T-helper 17 cell (primary cell): ENCODE measurements at regions not wholly inside any gene's neighbourhood (a gene's known extent, or its start where the extent isn't known, plus 50 kb on each side); places are given as distances from the start of the nearest gene placed in this dataset.

Experiments
- ATAC-seq: fragments of 150-1000 bp; cut with Tn5 transposase; 2 replicates; pipeline ENCODE4 v1.10.0; 2021; ENCODE audit warnings: mild to moderate bottlenecking, moderate library complexity
- DNase-seq, 3 donors: peaks; one replicate each; pipeline versions ENCODE4 v3.0.0 to v3.0.0-alpha.2; 2020 to 2021
- H3K9me3 ChIP-seq: one replicate; pipeline ENCODE4 v1.7.0; 2013; ENCODE audit warnings: low read length, mild to moderate bottlenecking; ENCODE audit not compliant: control insufficient read depth, poor library complexity, severe bottlenecking
- H3K27ac Mint-ChIP-seq: one replicate; pipeline ENCODE4 v1.8.0; 2022; ENCODE audit warnings: mild to moderate bottlenecking, moderate library complexity, mixed read lengths
- H3K27me3 Mint-ChIP-seq: one replicate; pipeline ENCODE4 v1.8.0; 2022; ENCODE audit warnings: mixed read lengths
- H3K36me3 Mint-ChIP-seq: one replicate; pipeline ENCODE4 v1.8.0; 2022; ENCODE audit warnings: low read depth, mixed read lengths
- H3K4me1 Mint-ChIP-seq: one replicate; pipeline ENCODE4 v1.8.0; 2022; ENCODE audit warnings: mild to moderate bottlenecking, mixed read lengths
- H3K4me3 Mint-ChIP-seq: one replicate; pipeline ENCODE4 v1.8.0; 2022; ENCODE audit warnings: mild to moderate bottlenecking, moderate library complexity, mixed read lengths

DNA sequence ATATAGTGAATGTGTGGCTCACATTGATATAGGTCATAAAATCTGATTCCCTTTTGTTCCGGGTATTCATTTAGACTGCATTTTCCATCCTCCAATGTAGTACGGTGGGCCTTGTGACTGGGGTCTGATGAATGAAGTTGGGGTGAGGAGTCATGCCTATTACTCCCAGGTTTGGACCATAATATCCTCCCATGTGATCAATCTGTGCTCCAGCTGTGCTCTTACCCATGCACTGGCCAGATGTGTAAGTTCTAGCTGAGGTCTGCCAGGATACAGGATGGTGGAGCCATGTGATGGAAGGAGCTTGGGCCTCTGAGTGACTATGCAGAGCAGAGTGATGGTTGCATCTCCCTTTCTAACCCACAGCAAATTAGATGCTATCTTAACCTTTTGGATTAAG lies 1034.0 kb upstream of the TMEM132C start:
- no peaks in the 10 kb centered on the region for H3K36me3 Mint-ChIP-seq
- no peaks in the 10 kb centered on the region for H3K4me1 Mint-ChIP-seq
- H3K4me3 Mint-ChIP-seq: no peak overlapping the region
- no peak overlapping the region for H3K27ac Mint-ChIP-seq
- DNase-seq: no peak
- H3K9me3 ChIP-seq: no peaks in the 10 kb centered on the region
- H3K27me3 Mint-ChIP-seq: peaks cover 2% of the 10 kb centered on the region
- no peak for ATAC-seq

DNA sequence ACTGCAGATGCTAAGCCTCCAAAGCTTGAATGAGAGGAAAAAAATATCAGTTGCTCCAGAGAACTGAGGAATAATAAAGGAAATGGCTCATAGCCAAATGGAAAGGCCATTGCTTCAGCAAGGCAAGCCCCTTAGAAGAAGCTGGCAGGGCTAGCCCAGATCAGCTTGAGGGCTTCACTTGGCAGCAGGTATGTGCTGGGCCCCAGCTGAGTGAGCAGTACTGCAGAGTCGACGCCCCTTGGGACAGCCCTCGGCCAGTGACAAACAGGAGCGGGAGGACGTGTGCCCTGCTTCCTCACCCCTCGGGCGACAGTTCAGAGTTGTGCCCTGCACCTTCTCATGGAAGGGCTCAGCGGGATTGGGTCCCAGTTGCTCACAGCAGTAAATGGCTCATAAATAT lies 1031.2 kb upstream of the TMEM132C start:
- H3K27me3 Mint-ChIP-seq: no peaks in the 10 kb centered on the region
- H3K4me1 Mint-ChIP-seq: no peaks in the 10 kb centered on the region
- H3K27ac Mint-ChIP-seq: no peak overlapping the region
- H3K36me3 Mint-ChIP-seq: no peaks in the 10 kb centered on the region
- H3K9me3 ChIP-seq: no peaks in the 10 kb centered on the region
- no peak overlapping the region for H3K4me3 Mint-ChIP-seq
- no peak for ATAC-seq
- DNase-seq: no peak

- no peaks in the 10 kb centered on the region for H3K9me3 ChIP-seq
- H3K4me3 Mint-ChIP-seq: no peak overlapping the region
- H3K36me3 Mint-ChIP-seq: no peaks in the 10 kb centered on the region
- H3K27ac Mint-ChIP-seq: no peak overlapping the region
- no peaks in the 10 kb centered on the region for H3K27me3 Mint-ChIP-seq
- H3K4me1 Mint-ChIP-seq: no peaks in the 10 kb centered on the region
- DNase-seq (no peak), ATAC-seq (no peak)
Observed at GRCh38 chr12:127236491-127236890, 1030.5 kb upstream of the TMEM132C start.

GRCh38 chr12:127237151-127237550 lies 1029.8 kb upstream of the TMEM132C start:
- no peak for DNase-seq
- Mint-ChIP-seq H3K27ac (no peak overlapping the region), H3K36me3 (no peaks in the 10 kb centered on the region), H3K27me3 (no peaks in the 10 kb centered on the region), H3K4me3 (no peak overlapping the region), H3K4me1 (no peaks in the 10 kb centered on the region)
- no peak for ATAC-seq
- no peaks in the 10 kb centered on the region for H3K9me3 ChIP-seq

DNA sequence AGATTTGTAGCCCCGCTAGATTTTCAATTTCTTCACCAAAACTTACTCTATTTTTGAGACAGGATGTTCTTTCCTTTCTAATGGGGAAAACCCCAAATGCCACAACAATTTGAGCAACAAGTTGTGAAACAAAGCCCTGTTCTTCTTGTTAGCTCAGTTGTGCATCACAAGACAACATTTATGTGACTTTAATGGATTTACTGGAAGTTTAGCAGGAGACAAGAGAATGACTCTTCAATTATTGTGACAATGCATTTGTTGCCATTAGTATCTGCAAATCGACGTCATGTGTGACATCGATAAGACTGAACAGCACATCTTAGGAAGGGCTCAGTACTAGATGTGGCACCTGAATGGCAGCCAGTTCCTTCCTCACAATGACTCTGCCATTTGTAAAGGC lies 1028.9 kb upstream of the TMEM132C start:
- H3K27me3 Mint-ChIP-seq: peaks cover 4% of the 10 kb centered on the region
- H3K4me1 Mint-ChIP-seq: no peaks in the 10 kb centered on the region
- H3K4me3 Mint-ChIP-seq: no peak overlapping the region
- ATAC-seq (no peak), DNase-seq (no peak)
- no peaks in the 10 kb centered on the region for H3K36me3 Mint-ChIP-seq
- H3K9me3 ChIP-seq: peaks cover 2% of the 10 kb centered on the region
- no peak overlapping the region for H3K27ac Mint-ChIP-seq

- peaks cover 2% of the 10 kb centered on the region for H3K9me3 ChIP-seq
- no peak overlapping the region for H3K4me3 Mint-ChIP-seq
- H3K27ac Mint-ChIP-seq: no peak overlapping the region
- H3K4me1 Mint-ChIP-seq: no peaks in the 10 kb centered on the region
- DNase-seq: no peak
- ATAC-seq: no peak
- peaks cover 4% of the 10 kb centered on the region for H3K27me3 Mint-ChIP-seq
- no peaks in the 10 kb centered on the region for H3K36me3 Mint-ChIP-seq
Observed at GRCh38 chr12:127239781-127240180, 1027.2 kb upstream of the TMEM132C start.

GRCh38 chr12:127240249-127240929 lies 1026.6 kb upstream of the TMEM132C start:
- no peak overlapping the region for H3K4me3 Mint-ChIP-seq
- H3K27me3 Mint-ChIP-seq: peaks cover 5% of the 10 kb centered on the region
- ATAC-seq (no peak), DNase-seq (no peak)
- no peaks in the 10 kb centered on the region for H3K36me3 Mint-ChIP-seq
- H3K9me3 ChIP-seq: peaks cover 2% of the 10 kb centered on the region
- H3K27ac Mint-ChIP-seq: no peak overlapping the region
- H3K4me1 Mint-ChIP-seq: no peaks in the 10 kb centered on the region

GRCh38 chr12:127241072-127241817 lies 1025.7 kb upstream of the TMEM132C start:
- Mint-ChIP-seq H3K4me1 (no peaks in the 10 kb centered on the region), H3K4me3 (no peak overlapping the region), H3K27me3 (peaks cover 11% of the 10 kb centered on the region), H3K27ac (no peak overlapping the region), H3K36me3 (no peaks in the 10 kb centered on the region)
- H3K9me3 ChIP-seq: peaks cover 2% of the 10 kb centered on the region
- no peak for DNase-seq
- no peak for ATAC-seq

DNA sequence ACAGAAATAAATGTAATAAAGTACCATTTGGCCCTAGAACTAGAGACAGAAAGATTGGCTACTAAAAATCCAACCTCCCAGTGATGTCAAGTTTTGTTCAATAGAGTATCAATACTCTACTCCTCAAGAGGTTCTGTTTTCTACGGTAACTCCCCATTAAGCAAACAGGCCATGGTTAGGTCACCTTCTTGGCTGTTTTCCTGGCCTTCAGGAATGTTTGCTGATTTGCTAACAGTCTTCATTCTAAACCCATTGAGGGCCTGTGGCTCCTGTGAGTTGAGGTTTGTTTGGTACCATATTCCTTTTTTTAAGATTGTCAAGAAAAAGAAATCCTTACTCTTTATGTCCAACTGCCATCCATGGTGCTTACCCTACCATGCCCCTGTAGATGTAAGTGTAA lies 1022.0 kb upstream of the TMEM132C start:
- no peaks in the 10 kb centered on the region for H3K36me3 Mint-ChIP-seq
- H3K4me3 Mint-ChIP-seq: no peak overlapping the region
- no peak overlapping the region for H3K27ac Mint-ChIP-seq
- peaks cover 2% of the 10 kb centered on the region for H3K9me3 ChIP-seq
- H3K4me1 Mint-ChIP-seq: no peaks in the 10 kb centered on the region
- no peak for ATAC-seq
- peaks cover 13% of the 10 kb centered on the region for H3K27me3 Mint-ChIP-seq
- no peak for DNase-seq

DNA sequence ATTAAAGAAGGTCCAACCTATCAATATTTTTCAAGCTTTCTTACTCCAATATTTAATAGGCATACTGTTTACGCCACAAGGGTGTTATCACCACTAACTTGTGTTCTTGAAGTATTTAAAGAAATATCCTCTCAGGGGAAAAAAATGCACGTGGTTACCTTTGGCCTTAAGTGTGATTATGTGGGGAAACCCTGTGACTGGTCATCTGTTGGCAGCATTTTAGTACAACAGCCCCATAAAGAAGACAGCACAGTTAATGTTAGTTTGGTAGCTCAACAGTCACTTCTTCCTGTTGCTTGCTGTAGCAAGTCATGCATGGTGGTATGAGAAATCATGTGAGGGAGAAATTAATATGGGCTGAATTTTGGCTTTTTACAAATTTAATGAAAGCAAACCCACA lies 1021.5 kb upstream of the TMEM132C start:
- Mint-ChIP-seq H3K36me3 (no peaks in the 10 kb centered on the region), H3K4me1 (no peaks in the 10 kb centered on the region), H3K4me3 (no peak overlapping the region), H3K27me3 (peaks cover 13% of the 10 kb centered on the region), H3K27ac (no peak overlapping the region)
- DNase-seq: no peak
- H3K9me3 ChIP-seq: peaks cover 2% of the 10 kb centered on the region
- ATAC-seq: no peak

- no peak overlapping the region for H3K4me3 Mint-ChIP-seq
- no peak overlapping the region for H3K27ac Mint-ChIP-seq
Observed at GRCh38 chr12:127247937-127248336, 1019.0 kb upstream of the TMEM132C start.

GRCh38 chr12:127249428-127249827 lies 1017.5 kb upstream of the TMEM132C start:
- Mint-ChIP-seq H3K4me1 (no peaks in the 10 kb centered on the region), H3K4me3 (no peak overlapping the region), H3K27me3 (peaks cover 9% of the 10 kb centered on the region), H3K27ac (no peak overlapping the region), H3K36me3 (no peaks in the 10 kb centered on the region)
- DNase-seq (no peak), ATAC-seq (no peak)
- no peaks in the 10 kb centered on the region for H3K9me3 ChIP-seq

More at GRCh38 chr12:127247937-127248336, 1019.0 kb upstream of the TMEM132C start:
- Mint-ChIP-seq H3K36me3 (no peaks in the 10 kb centered on the region), H3K4me1 (no peaks in the 10 kb centered on the region), H3K27me3 (peaks cover 9% of the 10 kb centered on the region)
- no peaks in the 10 kb centered on the region for H3K9me3 ChIP-seq
- ATAC-seq (no peak), DNase-seq (no peak)

DNA sequence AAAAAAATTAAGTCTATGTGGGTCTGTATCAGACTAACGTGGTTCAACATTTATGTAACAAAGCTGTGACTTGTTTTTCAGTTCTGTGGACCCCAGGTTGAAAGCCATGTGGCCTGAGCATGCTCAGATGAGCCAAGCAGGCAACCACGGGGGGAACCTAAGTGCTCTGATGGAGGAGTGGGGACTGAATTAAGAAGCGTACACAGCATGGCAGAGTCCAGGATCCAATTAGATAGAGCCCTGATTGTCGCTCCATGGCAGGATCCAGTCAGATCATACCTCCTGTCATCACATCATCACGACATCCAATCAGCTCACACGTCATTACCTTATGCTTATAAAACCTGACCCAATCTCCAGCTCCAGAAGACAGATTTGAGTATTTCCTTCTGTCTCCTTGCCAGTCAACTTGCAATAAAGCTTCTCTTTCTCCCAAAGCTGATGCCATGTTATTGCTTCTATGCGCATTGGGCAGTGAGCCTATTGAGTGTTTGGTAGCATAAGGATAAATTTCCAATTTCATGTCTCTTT lies 1013.1 kb upstream of the TMEM132C start:
- H3K9me3 ChIP-seq: no peaks in the 10 kb centered on the region
- no peaks in the 10 kb centered on the region for H3K27me3 Mint-ChIP-seq
- DNase-seq (no peak), ATAC-seq (no peak)
- no peak overlapping the region for H3K4me3 Mint-ChIP-seq
- no peaks in the 10 kb centered on the region for H3K4me1 Mint-ChIP-seq
- H3K36me3 Mint-ChIP-seq: no peaks in the 10 kb centered on the region
- no peak overlapping the region for H3K27ac Mint-ChIP-seq
